ENCODE measurements at regions not wholly inside any gene's neighbourhood (a gene's known extent, or its start where the extent isn't known, plus 50 kb on each side); places are given as distances from the start of the nearest gene placed in this dataset.

DNA sequence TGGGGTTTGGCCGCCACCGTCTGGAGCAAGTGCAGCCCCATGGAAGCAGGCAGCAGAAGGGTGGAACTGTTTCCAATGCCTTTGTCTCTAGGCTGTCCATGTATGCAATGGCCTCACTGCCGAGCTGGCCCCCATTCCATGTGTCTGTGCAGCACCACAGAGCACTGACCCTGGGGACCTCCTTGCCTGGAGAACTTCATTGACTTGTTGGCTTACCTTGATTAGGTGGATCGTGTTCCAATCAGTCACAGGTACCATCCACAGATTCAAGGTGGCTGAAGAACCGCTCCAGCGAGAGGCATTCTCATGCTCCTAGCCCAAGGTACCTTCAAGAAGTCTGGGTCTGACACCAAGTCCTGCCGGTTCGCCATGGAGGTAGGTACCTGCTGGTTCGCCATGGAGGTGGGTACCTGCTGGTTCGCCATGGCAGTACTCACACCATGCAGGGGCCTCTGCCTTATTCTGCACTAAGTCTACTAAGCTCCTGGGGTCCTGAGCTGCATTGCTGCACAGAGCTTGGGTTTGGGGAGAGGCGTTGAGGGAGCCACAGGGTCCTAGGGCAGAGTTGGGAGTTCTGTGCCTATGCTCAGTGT lies 358.3 kb upstream of the IRX1 start (continued):
- TF ChIP-seq USF2 (IDR thresholded peaks at IDR 0.05; ENCODE audit: borderline replicate concordance, low read depth, low read length) (no peak), TEAD4 (IDR thresholded peaks at IDR 0.05; ENCODE audit: borderline replicate concordance, insufficient read depth) (no peak), FOXJ3 (CRISPR knock-in tag; IDR thresholded peaks at IDR 0.05) (no peak), FOXM1 (IDR thresholded peaks at IDR 0.05; ENCODE audit: low read depth) (no peak), USF1 (IDR thresholded peaks at IDR 0.05; ENCODE audit: borderline replicate concordance, low read depth) (no peak)

DNA sequence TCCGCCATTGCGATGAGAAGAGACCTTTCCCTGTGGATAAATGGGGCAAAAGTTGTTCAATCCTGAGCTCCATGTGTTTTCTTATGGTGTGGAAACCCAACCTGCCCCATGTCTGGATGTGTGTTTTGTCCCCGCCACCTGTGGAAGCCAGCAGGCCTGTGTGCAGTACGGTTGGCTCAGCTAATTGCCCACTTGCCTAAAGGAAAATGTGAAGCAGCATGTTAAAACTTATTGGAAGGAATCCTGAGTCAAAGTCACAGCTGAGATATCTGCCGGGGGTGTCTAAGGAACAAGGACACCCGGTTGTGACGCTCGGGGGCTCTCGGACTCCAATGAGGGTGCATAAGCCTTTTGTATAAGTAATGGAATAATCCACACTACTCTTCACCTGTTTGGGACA lies 361.1 kb upstream of the IRX1 start:
- no peaks in the 10 kb centered on the region for H4K20me1 ChIP-seq (ENCODE audit: insufficient read depth)
- CTCF ChIA-PET: no interaction called here
- no peak overlapping the region for H2AFZ ChIP-seq (ENCODE audit: low read depth)
- H3K4me3 ChIP-seq (ENCODE audit: low read depth in 2 of 2, low read length in 1 of 2): no peak overlapping the region
- no peaks in the 10 kb centered on the region for H3F3A ChIP-seq (replicated peaks; ENCODE audit: insufficient read depth)
- no peaks in the 10 kb centered on the region for H3K9me3 ChIP-seq
- TF ChIP-seq YY1 (IDR thresholded peaks at IDR 0.05; ENCODE audit: low read depth) (no peak), USF2 (IDR thresholded peaks at IDR 0.05; ENCODE audit: borderline replicate concordance, low read depth, low read length) (no peak), SIN3A (IDR thresholded peaks at IDR 0.05; ENCODE audit: borderline replicate concordance, low read depth, low read length) (no peak), GABPA (IDR thresholded peaks at IDR 0.05; ENCODE audit: low read depth) (no peak), POLR2AphosphoS5 (IDR thresholded peaks at IDR 0.05; ENCODE audit: low read depth, low read length) (no peak), RFX5 (IDR thresholded peaks at IDR 0.05; ENCODE audit: low read length) (no peak), ZBTB33 (IDR thresholded peaks at IDR 0.05; ENCODE audit: borderline replicate concordance, low read depth) (no peak), USF1 (IDR thresholded peaks at IDR 0.05; ENCODE audit: borderline replicate concordance, low read depth) (no peak), FOXM1 (IDR thresholded peaks at IDR 0.05; ENCODE audit: low read depth) (no peak), NFIC (IDR thresholded peaks at IDR 0.05; ENCODE audit: borderline replicate concordance) (no peak), MAX (IDR thresholded peaks at IDR 0.05; ENCODE audit: low read depth) (no peak)
- no peaks in the 10 kb centered on the region for H3K36me3 ChIP-seq (replicated peaks in 1 of 2; ENCODE audit: control insufficient read depth in 1 of 2, insufficient read depth in 2 of 2, low read length in 1 of 2)
- no peaks in the 10 kb centered on the region for H3K27me3 ChIP-seq (ENCODE audit: insufficient read depth)
- POLR2A ChIA-PET: no interaction called here
- H3K9me2 ChIP-seq: no peaks in the 10 kb centered on the region
- H3K4me2 ChIP-seq: no peak overlapping the region
- no peak overlapping the region for H3K27ac ChIP-seq (ENCODE audit: low read depth in 2 of 2, low read length in 1 of 2)
- no peak for DNase-seq
- WGBS (ENCODE audit: low lambda C conversion rate): 4% methylated on average over 9 of the region's 9 CpGs
- H3K4me1 ChIP-seq (ENCODE audit: control insufficient read depth in 1 of 2, insufficient read depth in 2 of 2, low read depth in 1 of 2, low read length in 1 of 2): no peaks in the 10 kb centered on the region
- no peaks in the 10 kb centered on the region for H3K79me2 ChIP-seq (ENCODE audit: insufficient read depth)
- H3K9ac ChIP-seq: no peak overlapping the region
